Prostate gland (tissue), 2 donors: ENCODE measurements at regions not wholly inside any gene's neighbourhood (a gene's known extent, or its start where the extent isn't known, plus 50 kb on each side); places are given as distances from the start of the nearest gene placed in this dataset.

ENCODE experiments used
- DNase-seq: peaks from one replicate; pipeline ENCODE4 v3.0.0-alpha.2; 2019; ENCODE audit warnings: low spot score
- H3K27ac ChIP-seq, 2 donors: fragments of 200-600 bp; sonication (generic); 2 replicates each; pipeline ENCODE4 v1.5.1; 2017 to 2019
- H3K27me3 ChIP-seq: fragments of 200-600 bp; sonication (generic); replicated peaks from 2 replicates; pipeline ENCODE4 v1.5.1; 2019; ENCODE audit not compliant: insufficient read depth
- H3K36me3 ChIP-seq, 2 donors: fragments of 200-600 bp; sonication (generic); 1 replicate in 1 of 2; 2 replicates in 1 of 2; pipeline versions ENCODE4 v1.5.1 to v1.8.1; 2017 to 2019
- H3K4me1 ChIP-seq: fragments of 200-600 bp; sonication (generic); replicated peaks from 2 replicates; pipeline ENCODE4 v1.5.1; 2019
- H3K4me3 ChIP-seq, 2 donors: fragments of 200-600 bp; sonication (generic); 2 replicates each; pipeline ENCODE4 v1.5.1; 2017 to 2019
- H3K9me3 ChIP-seq: fragments of 200-600 bp; sonication (generic); 2 replicates; pipeline ENCODE4 v1.5.1; 2017
- POLR2A ChIP-seq: fragments of 450-650 bp; IDR thresholded peaks from one replicate; pipeline ENCODE4 v1.6.1; 2016; ENCODE audit warnings: antibody characterized with exemption, mild to moderate bottlenecking
- POLR2AphosphoS5 ChIP-seq: sonication (generic); formaldehyde crosslinking; IDR thresholded peaks from one replicate; pipeline ENCODE4 v1.6.1; 2017; ENCODE audit warnings: antibody characterized with exemption
- WGBS: methylation state at CpG from one replicate; pipeline ENCODE4 v1.1.5; 2018; 5-methylcytosine and 5-hydroxymethylcytosine counted together
- intact Hi-C: fragments of 100-400 bp; cut with DNase I; formaldehyde crosslinking; loops from one replicate; pipeline ENCODE4 v1.14.2; 2022
- TF ChIP-seq, protein P1 (sequence below), 4 experiments: fragments of 200-600 bp in 2 of 4; fragments of 450-650 bp in 2 of 4; sonication (generic) in 2 of 4; IDR thresholded peaks; 1 replicate in 3 of 4; 2 replicates in 1 of 4; pipeline ENCODE4 v1.5.1; 2016 to 2019; ENCODE audit warnings: antibody characterized with exemption in 4 of 4, mild to moderate bottlenecking in 2 of 4, moderate library complexity in 2 of 4

DNA sequence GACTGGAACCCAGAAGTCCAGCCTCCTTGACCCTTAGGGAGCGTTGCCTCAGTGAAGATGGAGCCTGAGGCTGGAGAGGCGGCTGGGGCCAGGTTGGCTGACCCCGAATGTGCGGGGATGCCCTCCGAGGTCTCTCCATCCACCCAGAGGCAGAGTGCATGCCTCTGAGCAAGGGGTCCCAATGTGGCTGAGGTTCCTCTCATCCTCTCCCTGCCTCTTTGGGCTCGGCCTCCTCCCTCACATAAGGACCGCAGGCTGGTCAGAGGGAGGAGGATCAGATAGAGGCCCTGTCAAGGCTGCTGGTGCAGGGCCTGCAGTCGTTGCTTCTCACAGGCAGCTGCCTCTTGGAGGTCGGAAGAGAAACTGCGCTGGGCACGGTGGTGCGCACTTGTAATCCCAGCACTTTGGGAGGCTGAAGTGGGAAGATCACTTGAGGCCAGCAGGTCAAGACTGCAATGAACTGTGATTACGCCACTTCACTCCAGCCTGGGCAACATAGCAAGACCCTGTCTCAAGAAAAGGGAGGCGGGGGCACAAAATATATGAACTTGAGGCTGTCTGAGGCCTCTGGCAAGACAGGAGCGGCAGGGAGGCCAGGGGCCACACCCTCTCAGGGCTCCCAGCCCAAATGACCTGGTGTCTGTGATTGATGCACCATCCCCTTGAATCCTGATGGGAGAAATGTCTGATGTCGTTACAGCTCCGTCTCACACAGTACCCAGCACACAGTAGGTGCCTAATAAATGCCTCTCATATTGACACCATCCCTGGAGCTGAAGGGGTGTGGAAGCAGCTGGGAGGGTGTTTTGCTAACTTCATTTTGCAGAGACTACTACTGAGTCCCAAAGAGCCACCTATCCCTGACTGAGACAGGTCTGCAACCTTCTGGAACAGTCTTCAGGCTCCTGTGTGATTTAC is 220.1 kb upstream of the GSE1 start:
- intact Hi-C loops = loop anchor here (5.0 to 10.0 kb wide), 2 partner anchors 71 to 222 kb away; partner anchors contain the start of gene GSE1
- H3K27ac ChIP-seq = no peak overlapping the region
- TF ChIP-seq POLR2A (no peak), POLR2AphosphoS5 (no peak)
- TF ChIP-seq, protein P1, sequence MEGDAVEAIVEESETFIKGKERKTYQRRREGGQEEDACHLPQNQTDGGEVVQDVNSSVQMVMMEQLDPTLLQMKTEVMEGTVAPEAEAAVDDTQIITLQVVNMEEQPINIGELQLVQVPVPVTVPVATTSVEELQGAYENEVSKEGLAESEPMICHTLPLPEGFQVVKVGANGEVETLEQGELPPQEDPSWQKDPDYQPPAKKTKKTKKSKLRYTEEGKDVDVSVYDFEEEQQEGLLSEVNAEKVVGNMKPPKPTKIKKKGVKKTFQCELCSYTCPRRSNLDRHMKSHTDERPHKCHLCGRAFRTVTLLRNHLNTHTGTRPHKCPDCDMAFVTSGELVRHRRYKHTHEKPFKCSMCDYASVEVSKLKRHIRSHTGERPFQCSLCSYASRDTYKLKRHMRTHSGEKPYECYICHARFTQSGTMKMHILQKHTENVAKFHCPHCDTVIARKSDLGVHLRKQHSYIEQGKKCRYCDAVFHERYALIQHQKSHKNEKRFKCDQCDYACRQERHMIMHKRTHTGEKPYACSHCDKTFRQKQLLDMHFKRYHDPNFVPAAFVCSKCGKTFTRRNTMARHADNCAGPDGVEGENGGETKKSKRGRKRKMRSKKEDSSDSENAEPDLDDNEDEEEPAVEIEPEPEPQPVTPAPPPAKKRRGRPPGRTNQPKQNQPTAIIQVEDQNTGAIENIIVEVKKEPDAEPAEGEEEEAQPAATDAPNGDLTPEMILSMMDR (IDR thresholded peaks at IDR 0.05) = no peak
- no peaks in the 10 kb centered on the region for H3K27me3 ChIP-seq
- H3K4me1 ChIP-seq = peaks cover 8% of the 10 kb centered on the region
- no peak for DNase-seq
- H3K4me3 ChIP-seq = no peak overlapping the region
- 92% methylated on average over 17 of the region's 17 CpGs for WGBS
- H3K9me3 ChIP-seq = no peaks in the 10 kb centered on the region
- no peaks in the 10 kb centered on the region for H3K36me3 ChIP-seq

DNA sequence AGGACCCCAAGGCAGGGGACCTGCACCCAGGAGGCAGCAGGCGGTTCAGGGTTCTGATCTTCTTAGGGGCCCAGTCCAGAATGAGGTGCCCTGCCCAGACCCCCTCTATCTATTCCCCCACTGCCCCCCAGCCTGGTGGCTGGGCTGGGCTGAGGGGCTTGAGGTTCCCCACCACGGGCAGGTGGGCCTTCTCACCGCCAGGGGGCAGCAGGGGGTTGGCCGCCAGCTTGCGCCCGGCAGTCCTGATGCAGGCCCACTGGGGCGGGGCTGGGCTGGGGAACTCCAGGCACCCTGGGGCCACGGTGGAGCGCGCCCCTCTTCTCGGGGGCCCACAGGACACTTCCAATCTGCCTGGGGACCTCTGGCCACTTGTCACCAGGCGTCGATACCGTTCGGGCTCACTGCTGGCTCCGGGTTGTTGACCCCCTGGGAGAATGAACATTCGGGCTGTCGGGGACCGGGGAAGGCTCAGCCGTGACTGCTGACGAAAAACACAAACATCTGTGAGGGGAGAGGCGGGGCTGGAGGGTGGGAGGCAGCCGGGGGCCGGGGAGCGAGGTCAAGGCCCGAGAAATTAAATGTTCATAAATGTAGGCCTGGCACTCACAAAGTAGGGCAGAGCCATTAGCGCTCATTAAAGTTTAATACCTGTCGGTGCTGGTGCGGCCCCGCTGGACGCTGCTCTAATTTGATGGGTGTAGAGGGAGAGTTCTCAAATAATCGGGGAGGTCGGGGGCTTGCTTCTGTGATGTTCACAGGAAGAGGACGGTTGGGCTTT is 219.3 kb upstream of the GSE1 start:
- Histone ChIP-seq H3K4me1 (peaks cover 8% of the 10 kb centered on the region), H3K27me3 (no peaks in the 10 kb centered on the region), H3K4me3 (no peak overlapping the region), H3K36me3 (no peaks in the 10 kb centered on the region), H3K9me3 (no peaks in the 10 kb centered on the region), H3K27ac (peak overlapping the region in 1 of 2 donors; percentile 22)
- TF ChIP-seq POLR2AphosphoS5 (no peak), POLR2A (no peak)
- TF ChIP-seq, protein P1 (IDR thresholded peaks at IDR 0.05) = peak; percentile 56 to 70 (median 59)
- no peak for DNase-seq
- 77% methylated on average over 31 of the region's 34 CpGs for WGBS
- intact Hi-C loops = loop anchor here (5.0 to 10.0 kb wide), 2 partner anchors 72 to 221 kb away; partner anchors contain the start of gene GSE1

- intact Hi-C loops = loop anchor here (5.0 to 10.0 kb wide), 2 partner anchors 72 to 220 kb away; partner anchors contain the start of gene GSE1
- Histone ChIP-seq H3K36me3 (no peaks in the 10 kb centered on the region), H3K4me3 (no peak overlapping the region), H3K9me3 (no peaks in the 10 kb centered on the region), H3K4me1 (peaks cover 8% of the 10 kb centered on the region), H3K27me3 (no peaks in the 10 kb centered on the region), H3K27ac (peak overlapping the region; percentile 67 to 70)
- DNase-seq = no peak
- TF ChIP-seq POLR2AphosphoS5 = no peak
- TF ChIP-seq, protein P1 (IDR thresholded peaks at IDR 0.05) = no peak
- TF ChIP-seq POLR2A = no peak
- 80% methylated on average over 21 of the region's 21 CpGs for WGBS
Observed at GRCh38 chr16:85394456-85395206, 218.5 kb upstream of the GSE1 start.

DNA sequence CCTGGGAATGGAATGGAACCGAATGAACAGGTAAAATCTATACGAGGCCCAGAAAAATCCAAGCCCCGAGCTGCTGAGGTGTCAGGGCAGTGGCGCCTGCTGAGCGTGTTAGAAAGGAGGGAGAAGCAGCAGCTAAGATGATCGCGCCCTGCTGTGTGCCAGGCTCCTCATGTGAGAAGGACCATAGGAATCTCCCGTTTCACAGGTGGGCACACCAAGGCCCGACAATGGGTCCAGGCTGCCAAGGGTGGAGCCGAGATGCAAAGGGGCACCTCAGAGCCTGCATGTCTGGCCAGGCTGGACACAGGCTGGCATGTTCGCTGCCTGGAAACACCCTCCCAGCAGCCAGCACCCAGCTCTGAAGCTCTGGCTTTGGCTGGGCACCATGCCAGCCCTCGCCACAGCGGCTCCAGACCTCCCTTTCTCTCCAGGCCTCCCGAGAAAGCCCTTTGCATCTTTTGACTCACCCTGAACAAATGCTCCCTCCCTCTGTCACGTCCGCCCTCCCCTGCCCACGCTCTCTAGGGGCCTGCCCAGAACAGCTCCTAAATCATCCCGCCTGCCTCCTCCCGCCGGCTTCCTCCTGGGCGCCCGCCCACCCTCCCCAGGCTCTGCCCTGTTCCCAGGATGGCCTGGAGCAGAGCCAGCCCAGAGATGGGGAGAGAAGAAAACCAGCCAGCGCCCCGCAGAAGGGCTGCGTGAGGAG is 217.8 kb upstream of the GSE1 start:
- DNase-seq = peak; percentile 72
- Histone ChIP-seq H3K27me3 (no peaks in the 10 kb centered on the region), H3K27ac (peak overlapping the region; percentile 67 to 70), H3K4me1 (peaks cover 8% of the 10 kb centered on the region), H3K36me3 (no peaks in the 10 kb centered on the region), H3K9me3 (no peaks in the 10 kb centered on the region), H3K4me3 (no peak overlapping the region)
- TF ChIP-seq POLR2A (no peak), POLR2AphosphoS5 (peak; percentile 71)
- intact Hi-C loops = loop anchor here (10.0 kb wide), 1 partner anchor 219 kb away; the partner anchor contains the start of gene GSE1
- whole genome bisulfite sequencing = 23% methylated on average over 25 of the region's 25 CpGs
